HepG2 (cell line): ENCODE measurements at regions not wholly inside any gene's neighbourhood (a gene's known extent, or its start where the extent isn't known, plus 50 kb on each side); places are given as distances from the start of the nearest gene placed in this dataset.

Experiments
- CENPT ChIP-seq: sonication (generic); formaldehyde crosslinking; IDR thresholded peaks from 2 replicates; pipeline ENCODE4 v1.8.0; 2022; ENCODE audit warnings: low read depth, mild to moderate bottlenecking, moderate library complexity, missing genetic modification reagents
- CENPX ChIP-seq: sonication (generic); formaldehyde crosslinking; IDR thresholded peaks from 2 replicates; pipeline ENCODE4 v1.9.0; 2021; ENCODE audit warnings: mild to moderate bottlenecking, missing genetic modification reagents, moderate library complexity
- HMGA1 ChIP-seq: sonication (generic); formaldehyde crosslinking; conservative IDR thresholded peaks from 2 replicates; pipeline ENCODE4 v1.4.0; 2020; ENCODE audit warnings: missing genetic modification reagents
- LCORL ChIP-seq, 2 experiments: fragments of 450-650 bp in 1 of 2; sonication (generic) in 1 of 2; formaldehyde crosslinking in 1 of 2; IDR thresholded peaks; 2 replicates each; pipeline versions ENCODE4 v1.5.0 to v1.6.1; 2017 to 2020; ENCODE audit warnings: antibody characterized with exemption in 1 of 2, missing genetic modification reagents in 1 of 2
- NFATC3 ChIP-seq: sonication (generic); formaldehyde crosslinking; IDR thresholded peaks from 2 replicates; pipeline ENCODE4 v1.5.1; 2020; ENCODE audit warnings: mild to moderate bottlenecking, missing genetic modification reagents
- NFE2L2 ChIP-seq: fragments of 150-350 bp; IDR thresholded peaks from 2 replicates; pipeline ENCODE4 v1.6.1; 2014; ENCODE audit warnings: low read length
- RXRA ChIP-seq: sonication (generic); formaldehyde crosslinking; IDR thresholded peaks from 2 replicates; pipeline ENCODE4 v1.5.1; 2020; ENCODE audit warnings: missing genetic modification reagents
- TARDBP ChIP-seq: sonication (generic); formaldehyde crosslinking; IDR thresholded peaks from 2 replicates; pipeline ENCODE4 v1.8.0; 2022; ENCODE audit warnings: mild to moderate bottlenecking, missing genetic modification reagents
- TRIM24 ChIP-seq: sonication (generic); formaldehyde crosslinking; IDR thresholded peaks from 2 replicates; pipeline ENCODE4 v1.8.0; 2022; ENCODE audit warnings: mild to moderate bottlenecking, missing genetic modification reagents
- ZNF761 ChIP-seq: sonication (generic); formaldehyde crosslinking; conservative IDR thresholded peaks from 2 replicates; pipeline ENCODE4 v1.4.0; 2020; ENCODE audit warnings: mild to moderate bottlenecking, missing genetic modification reagents
- TF ChIP-seq, protein P1 (sequence below): sonication (generic); formaldehyde crosslinking; IDR thresholded peaks from 2 replicates; pipeline ENCODE4 v1.8.1; 2022; ENCODE audit warnings: low read depth, mild to moderate bottlenecking, missing genetic modification reagents
- TF ChIP-seq, protein P2 (sequence below): IDR thresholded peaks from 2 replicates; pipeline ENCODE4 v1.6.1; 2016; ENCODE audit warnings: low read depth
- TF ChIP-seq, protein P3 (sequence below): sonication (generic); formaldehyde crosslinking; IDR thresholded peaks from 2 replicates; pipeline ENCODE4 v1.4.0; 2020; ENCODE audit warnings: missing genetic modification reagents
- TF ChIP-seq, protein P4 (sequence below): IDR thresholded peaks from 2 replicates; pipeline ENCODE4 v1.6.1; 2016; ENCODE audit warnings: missing compliant biosample characterization, missing genetic modification reagents, borderline replicate concordance

DNA sequence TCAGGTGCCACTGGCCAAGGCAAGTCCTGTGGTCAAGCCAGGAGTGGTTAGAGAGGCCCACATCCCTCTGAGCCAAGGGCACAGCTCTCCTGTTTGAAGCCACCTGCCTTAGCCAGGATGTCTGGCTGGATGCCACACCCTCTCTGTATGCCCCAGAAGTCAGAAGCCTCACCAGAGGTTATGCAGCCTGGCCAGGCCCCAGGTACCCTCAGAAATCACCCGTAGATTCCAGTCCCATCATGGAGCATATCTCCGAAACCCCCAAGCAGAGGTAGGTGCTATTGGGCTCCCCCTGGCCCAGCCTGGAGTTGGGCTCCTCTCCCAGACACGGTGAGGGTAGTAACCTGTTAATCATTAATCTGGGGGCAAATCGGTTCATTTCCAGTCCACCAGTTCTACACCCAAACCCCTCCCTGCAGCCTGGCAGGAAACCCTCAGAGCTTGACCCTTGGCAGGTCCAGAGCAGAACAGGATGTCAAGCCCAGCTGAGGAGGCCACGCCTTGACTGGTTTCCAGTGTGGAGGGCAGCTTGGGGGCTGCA, 60.6 kb upstream of the TMEM97 start (continued):
- TF ChIP-seq, protein P1, sequence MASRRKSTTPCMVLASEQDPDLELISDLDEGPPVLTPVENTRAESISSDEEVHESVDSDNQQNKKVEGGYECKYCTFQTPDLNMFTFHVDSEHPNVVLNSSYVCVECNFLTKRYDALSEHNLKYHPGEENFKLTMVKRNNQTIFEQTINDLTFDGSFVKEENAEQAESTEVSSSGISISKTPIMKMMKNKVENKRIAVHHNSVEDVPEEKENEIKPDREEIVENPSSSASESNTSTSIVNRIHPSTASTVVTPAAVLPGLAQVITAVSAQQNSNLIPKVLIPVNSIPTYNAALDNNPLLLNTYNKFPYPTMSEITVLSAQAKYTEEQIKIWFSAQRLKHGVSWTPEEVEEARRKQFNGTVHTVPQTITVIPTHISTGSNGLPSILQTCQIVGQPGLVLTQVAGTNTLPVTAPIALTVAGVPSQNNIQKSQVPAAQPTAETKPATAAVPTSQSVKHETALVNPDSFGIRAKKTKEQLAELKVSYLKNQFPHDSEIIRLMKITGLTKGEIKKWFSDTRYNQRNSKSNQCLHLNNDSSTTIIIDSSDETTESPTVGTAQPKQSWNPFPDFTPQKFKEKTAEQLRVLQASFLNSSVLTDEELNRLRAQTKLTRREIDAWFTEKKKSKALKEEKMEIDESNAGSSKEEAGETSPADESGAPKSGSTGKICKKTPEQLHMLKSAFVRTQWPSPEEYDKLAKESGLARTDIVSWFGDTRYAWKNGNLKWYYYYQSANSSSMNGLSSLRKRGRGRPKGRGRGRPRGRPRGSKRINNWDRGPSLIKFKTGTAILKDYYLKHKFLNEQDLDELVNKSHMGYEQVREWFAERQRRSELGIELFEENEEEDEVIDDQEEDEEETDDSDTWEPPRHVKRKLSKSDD (CRISPR knock-in tag) = no peak
- TF ChIP-seq ZNF761 (CRISPR knock-in tag) (no peak), TARDBP (CRISPR knock-in tag) (no peak), NFATC3 (CRISPR knock-in tag) (no peak), CENPX (no peak), RXRA (CRISPR knock-in tag) (no peak; the same call in none of the 2 replicates), LCORL (IDR thresholded peaks at IDR 0.05) (no peak), LCORL (CRISPR knock-in tag; IDR thresholded peaks at IDR 0.05) (0 out of 2 replicates have a peak, but pooled peaks have one; percentile 54), CENPT (CRISPR knock-in tag) (no peak), TRIM24 (CRISPR knock-in tag) (no peak), HMGA1 (CRISPR knock-in tag) (no peak), NFE2L2 (no peak)
- TF ChIP-seq, protein P2, sequence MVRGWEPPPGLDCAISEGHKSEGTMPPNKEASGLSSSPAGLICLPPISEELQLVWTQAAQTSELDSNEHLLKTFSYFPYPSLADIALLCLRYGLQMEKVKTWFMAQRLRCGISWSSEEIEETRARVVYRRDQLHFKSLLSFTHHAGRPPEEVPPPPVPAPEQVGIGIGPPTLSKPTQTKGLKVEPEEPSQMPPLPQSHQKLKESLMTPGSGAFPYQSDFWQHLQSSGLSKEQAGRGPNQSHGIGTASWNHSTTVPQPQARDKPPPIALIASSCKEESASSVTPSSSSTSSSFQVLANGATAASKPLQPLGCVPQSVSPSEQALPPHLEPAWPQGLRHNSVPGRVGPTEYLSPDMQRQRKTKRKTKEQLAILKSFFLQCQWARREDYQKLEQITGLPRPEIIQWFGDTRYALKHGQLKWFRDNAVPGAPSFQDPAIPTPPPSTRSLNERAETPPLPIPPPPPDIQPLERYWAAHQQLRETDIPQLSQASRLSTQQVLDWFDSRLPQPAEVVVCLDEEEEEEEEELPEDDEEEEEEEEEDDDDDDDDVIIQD (CRISPR knock-in tag) = no peak
- TF ChIP-seq, protein P3, sequence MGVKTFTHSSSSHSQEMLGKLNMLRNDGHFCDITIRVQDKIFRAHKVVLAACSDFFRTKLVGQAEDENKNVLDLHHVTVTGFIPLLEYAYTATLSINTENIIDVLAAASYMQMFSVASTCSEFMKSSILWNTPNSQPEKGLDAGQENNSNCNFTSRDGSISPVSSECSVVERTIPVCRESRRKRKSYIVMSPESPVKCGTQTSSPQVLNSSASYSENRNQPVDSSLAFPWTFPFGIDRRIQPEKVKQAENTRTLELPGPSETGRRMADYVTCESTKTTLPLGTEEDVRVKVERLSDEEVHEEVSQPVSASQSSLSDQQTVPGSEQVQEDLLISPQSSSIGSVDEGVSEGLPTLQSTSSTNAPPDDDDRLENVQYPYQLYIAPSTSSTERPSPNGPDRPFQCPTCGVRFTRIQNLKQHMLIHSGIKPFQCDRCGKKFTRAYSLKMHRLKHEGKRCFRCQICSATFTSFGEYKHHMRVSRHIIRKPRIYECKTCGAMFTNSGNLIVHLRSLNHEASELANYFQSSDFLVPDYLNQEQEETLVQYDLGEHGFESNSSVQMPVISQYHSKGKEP (CRISPR knock-in tag) = no peak
- TF ChIP-seq, protein P4, sequence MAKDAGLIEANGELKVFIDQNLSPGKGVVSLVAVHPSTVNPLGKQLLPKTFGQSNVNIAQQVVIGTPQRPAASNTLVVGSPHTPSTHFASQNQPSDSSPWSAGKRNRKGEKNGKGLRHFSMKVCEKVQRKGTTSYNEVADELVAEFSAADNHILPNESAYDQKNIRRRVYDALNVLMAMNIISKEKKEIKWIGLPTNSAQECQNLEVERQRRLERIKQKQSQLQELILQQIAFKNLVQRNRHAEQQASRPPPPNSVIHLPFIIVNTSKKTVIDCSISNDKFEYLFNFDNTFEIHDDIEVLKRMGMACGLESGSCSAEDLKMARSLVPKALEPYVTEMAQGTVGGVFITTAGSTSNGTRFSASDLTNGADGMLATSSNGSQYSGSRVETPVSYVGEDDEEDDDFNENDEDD (CRISPR knock-in tag) = no peak
